ENCODE measurements at regions not wholly inside any gene's neighbourhood (a gene's known extent, or its start where the extent isn't known, plus 50 kb on each side); places are given as distances from the start of the nearest gene placed in this dataset.
"Not testable (repeated sequence)": the region's sequence is repeated elsewhere in the genome, so short reads cannot be mapped to it uniquely, and the experiment has no call there.

GRCh38 chr5:142542078-142542477 lies 143.8 kb downstream of the FGF1 start:
- no peak for DNase-seq (ENCODE audit: low read depth in 2 of 2)

GRCh38 chr5:142540922-142541422 lies 144.9 kb downstream of the FGF1 start:
- no peak for DNase-seq (ENCODE audit: low read depth in 2 of 2)

GRCh38 chr5:142539154-142539740 lies 146.6 kb downstream of the FGF1 start:
- DNase-seq (ENCODE audit: low read depth in 2 of 2): no peak

GRCh38 chr5:142537938-142538337 lies 148.0 kb downstream of the FGF1 start:
- no peak for DNase-seq (ENCODE audit: low read depth in 2 of 2)

- no peak for DNase-seq (ENCODE audit: low read depth in 2 of 2)
These were observed 153.1 kb downstream of the FGF1 start for GRCh38 chr5:142532781-142533176.

GRCh38 chr5:142531977-142532780 lies 153.7 kb downstream of the FGF1 start:
- no peak for DNase-seq (ENCODE audit: low read depth in 2 of 2)

- no peak for DNase-seq (ENCODE audit: low read depth in 2 of 2)
These were observed 155.0 kb downstream of the FGF1 start for GRCh38 chr5:142530904-142531303.

- no peak for DNase-seq (ENCODE audit: low read depth in 2 of 2)
These were observed 156.1 kb downstream of the FGF1 start for GRCh38 chr5:142529626-142530278.

- no peak for DNase-seq (ENCODE audit: low read depth in 2 of 2)
These were observed 158.1 kb downstream of the FGF1 start for GRCh38 chr5:142527664-142528295.

- no peak for DNase-seq (ENCODE audit: low read depth in 2 of 2)
These were observed 158.7 kb downstream of the FGF1 start for GRCh38 chr5:142527234-142527633.

GRCh38 chr5:142522983-142523382 lies 162.9 kb downstream of the FGF1 start:
- DNase-seq (ENCODE audit: low read depth in 2 of 2): no peak

- DNase-seq (ENCODE audit: low read depth in 2 of 2): no peak
These were observed 164.2 kb downstream of the FGF1 start for GRCh38 chr5:142521706-142522105.

GRCh38 chr5:142520885-142521284 lies 165.0 kb downstream of the FGF1 start:
- DNase-seq (ENCODE audit: low read depth in 2 of 2): no peak

GRCh38 chr5:142519913-142520312 lies 166.0 kb downstream of the FGF1 start:
- DNase-seq (ENCODE audit: low read depth in 2 of 2): not testable (repeated sequence)

- no peak for DNase-seq (ENCODE audit: low read depth in 2 of 2)
These were observed 168.1 kb downstream of the FGF1 start for GRCh38 chr5:142517840-142518239.

- no peak for DNase-seq (ENCODE audit: low read depth in 2 of 2)
These were observed 169.2 kb downstream of the FGF1 start for GRCh38 chr5:142516732-142517131.

- DNase-seq (ENCODE audit: low read depth in 2 of 2): no peak
These were observed 170.9 kb downstream of the FGF1 start for GRCh38 chr5:142515036-142515435.

GRCh38 chr5:142514196-142514595 lies 171.7 kb downstream of the FGF1 start:
- DNase-seq (ENCODE audit: low read depth in 2 of 2): no peak

GRCh38 chr5:142512043-142513042 lies 173.5 kb downstream of the FGF1 start:
- DNase-seq (ENCODE audit: low read depth in 2 of 2): no peak

GRCh38 chr5:142511358-142511757 lies 174.5 kb downstream of the FGF1 start:
- no peak for DNase-seq (ENCODE audit: low read depth in 2 of 2)

- no peak for DNase-seq (ENCODE audit: low read depth in 2 of 2)
These were observed 176.9 kb downstream of the FGF1 start for GRCh38 chr5:142509026-142509425.

Measured in activated CD8-positive, alpha-beta memory T cell treated with anti-CD3 and anti-CD28 coated beads for 4 hours (primary cell).